ENCODE measurements at regions not wholly inside any gene's neighbourhood (a gene's known extent, or its start where the extent isn't known, plus 50 kb on each side); places are given as distances from the start of the nearest gene placed in this dataset.

DNA sequence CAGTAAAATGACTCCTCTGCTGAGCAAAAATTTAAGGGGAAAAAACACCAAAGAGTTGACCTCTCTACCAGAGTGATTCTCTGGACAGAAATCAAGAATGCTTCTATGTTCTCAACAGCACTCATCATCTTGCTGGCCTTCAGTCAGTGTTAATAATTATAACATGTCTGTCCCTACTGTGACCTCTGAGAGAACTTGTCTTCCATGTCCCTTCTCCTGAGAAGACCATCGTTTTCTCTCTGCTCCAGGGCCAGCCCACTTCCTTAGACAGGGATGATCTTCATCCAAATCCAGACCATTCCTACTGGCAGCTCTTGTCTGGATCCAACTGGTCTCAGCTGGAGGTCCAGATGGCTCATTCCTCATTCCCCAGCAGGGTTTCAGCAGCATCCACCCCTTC, 139.0 kb upstream of the NECTIN3 start:
- TF ChIP-seq, protein P1, sequence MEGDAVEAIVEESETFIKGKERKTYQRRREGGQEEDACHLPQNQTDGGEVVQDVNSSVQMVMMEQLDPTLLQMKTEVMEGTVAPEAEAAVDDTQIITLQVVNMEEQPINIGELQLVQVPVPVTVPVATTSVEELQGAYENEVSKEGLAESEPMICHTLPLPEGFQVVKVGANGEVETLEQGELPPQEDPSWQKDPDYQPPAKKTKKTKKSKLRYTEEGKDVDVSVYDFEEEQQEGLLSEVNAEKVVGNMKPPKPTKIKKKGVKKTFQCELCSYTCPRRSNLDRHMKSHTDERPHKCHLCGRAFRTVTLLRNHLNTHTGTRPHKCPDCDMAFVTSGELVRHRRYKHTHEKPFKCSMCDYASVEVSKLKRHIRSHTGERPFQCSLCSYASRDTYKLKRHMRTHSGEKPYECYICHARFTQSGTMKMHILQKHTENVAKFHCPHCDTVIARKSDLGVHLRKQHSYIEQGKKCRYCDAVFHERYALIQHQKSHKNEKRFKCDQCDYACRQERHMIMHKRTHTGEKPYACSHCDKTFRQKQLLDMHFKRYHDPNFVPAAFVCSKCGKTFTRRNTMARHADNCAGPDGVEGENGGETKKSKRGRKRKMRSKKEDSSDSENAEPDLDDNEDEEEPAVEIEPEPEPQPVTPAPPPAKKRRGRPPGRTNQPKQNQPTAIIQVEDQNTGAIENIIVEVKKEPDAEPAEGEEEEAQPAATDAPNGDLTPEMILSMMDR (IDR thresholded peaks at IDR 0.05 in 2 of 3, conservative IDR thresholded peaks at IDR 0.05 in 1 of 3; ENCODE audit: control insufficient read depth in 2 of 3, extremely low read depth in 1 of 3, insufficient read depth in 1 of 3, low read depth in 3 of 3, low read length in 3 of 3): no peak
- TF ChIP-seq MYC (IDR thresholded peaks at IDR 0.05; ENCODE audit: insufficient read depth, insufficient read length, insufficient replicate concordance, low read length, severe bottlenecking) (no peak), RBBP5 (conservative IDR thresholded peaks at IDR 0.05) (no peak), BACH1 (IDR thresholded peaks at IDR 0.05; ENCODE audit: borderline replicate concordance) (no peak), SP1 (IDR thresholded peaks at IDR 0.05; ENCODE audit: low read depth, low read length) (no peak), MEF2A (IDR thresholded peaks at IDR 0.05; ENCODE audit: insufficient read depth, low read depth, low read length) (no peak), NR2F1 (conservative IDR thresholded peaks at IDR 0.05) (no peak), POLR2AphosphoS5 (IDR thresholded peaks at IDR 0.05; ENCODE audit: low read length) (no peak), POLR2AphosphoS2 (IDR thresholded peaks at IDR 0.05; ENCODE audit: low read depth, low read length) (no peak), BRCA1 (IDR thresholded peaks at IDR 0.05; ENCODE audit: low read depth, low read length) (no peak)
- TF ChIP-seq, protein P2, sequence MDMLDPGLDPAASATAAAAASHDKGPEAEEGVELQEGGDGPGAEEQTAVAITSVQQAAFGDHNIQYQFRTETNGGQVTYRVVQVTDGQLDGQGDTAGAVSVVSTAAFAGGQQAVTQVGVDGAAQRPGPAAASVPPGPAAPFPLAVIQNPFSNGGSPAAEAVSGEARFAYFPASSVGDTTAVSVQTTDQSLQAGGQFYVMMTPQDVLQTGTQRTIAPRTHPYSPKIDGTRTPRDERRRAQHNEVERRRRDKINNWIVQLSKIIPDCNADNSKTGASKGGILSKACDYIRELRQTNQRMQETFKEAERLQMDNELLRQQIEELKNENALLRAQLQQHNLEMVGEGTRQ (IDR thresholded peaks at IDR 0.05; ENCODE audit: borderline replicate concordance, low read depth, low read length): no peak
- TF ChIP-seq, protein P3, sequence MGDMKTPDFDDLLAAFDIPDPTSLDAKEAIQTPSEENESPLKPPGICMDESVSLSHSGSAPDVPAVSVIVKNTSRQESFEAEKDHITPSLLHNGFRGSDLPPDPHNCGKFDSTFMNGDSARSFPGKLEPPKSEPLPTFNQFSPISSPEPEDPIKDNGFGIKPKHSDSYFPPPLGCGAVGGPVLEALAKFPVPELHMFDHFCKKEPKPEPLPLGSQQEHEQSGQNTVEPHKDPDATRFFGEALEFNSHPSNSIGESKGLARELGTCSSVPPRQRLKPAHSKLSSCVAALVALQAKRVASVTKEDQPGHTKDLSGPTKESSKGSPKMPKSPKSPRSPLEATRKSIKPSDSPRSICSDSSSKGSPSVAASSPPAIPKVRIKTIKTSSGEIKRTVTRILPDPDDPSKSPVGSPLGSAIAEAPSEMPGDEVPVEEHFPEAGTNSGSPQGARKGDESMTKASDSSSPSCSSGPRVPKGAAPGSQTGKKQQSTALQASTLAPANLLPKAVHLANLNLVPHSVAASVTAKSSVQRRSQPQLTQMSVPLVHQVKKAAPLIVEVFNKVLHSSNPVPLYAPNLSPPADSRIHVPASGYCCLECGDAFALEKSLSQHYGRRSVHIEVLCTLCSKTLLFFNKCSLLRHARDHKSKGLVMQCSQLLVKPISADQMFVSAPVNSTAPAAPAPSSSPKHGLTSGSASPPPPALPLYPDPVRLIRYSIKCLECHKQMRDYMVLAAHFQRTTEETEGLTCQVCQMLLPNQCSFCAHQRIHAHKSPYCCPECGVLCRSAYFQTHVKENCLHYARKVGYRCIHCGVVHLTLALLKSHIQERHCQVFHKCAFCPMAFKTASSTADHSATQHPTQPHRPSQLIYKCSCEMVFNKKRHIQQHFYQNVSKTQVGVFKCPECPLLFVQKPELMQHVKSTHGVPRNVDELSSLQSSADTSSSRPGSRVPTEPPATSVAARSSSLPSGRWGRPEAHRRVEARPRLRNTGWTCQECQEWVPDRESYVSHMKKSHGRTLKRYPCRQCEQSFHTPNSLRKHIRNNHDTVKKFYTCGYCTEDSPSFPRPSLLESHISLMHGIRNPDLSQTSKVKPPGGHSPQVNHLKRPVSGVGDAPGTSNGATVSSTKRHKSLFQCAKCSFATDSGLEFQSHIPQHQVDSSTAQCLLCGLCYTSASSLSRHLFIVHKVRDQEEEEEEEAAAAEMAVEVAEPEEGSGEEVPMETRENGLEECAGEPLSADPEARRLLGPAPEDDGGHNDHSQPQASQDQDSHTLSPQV (IDR thresholded peaks at IDR 0.05): no peak

All from GM12878 (cell line).